ENCODE measurements at regions not wholly inside any gene's neighbourhood (a gene's known extent, or its start where the extent isn't known, plus 50 kb on each side); places are given as distances from the start of the nearest gene placed in this dataset.

DNA sequence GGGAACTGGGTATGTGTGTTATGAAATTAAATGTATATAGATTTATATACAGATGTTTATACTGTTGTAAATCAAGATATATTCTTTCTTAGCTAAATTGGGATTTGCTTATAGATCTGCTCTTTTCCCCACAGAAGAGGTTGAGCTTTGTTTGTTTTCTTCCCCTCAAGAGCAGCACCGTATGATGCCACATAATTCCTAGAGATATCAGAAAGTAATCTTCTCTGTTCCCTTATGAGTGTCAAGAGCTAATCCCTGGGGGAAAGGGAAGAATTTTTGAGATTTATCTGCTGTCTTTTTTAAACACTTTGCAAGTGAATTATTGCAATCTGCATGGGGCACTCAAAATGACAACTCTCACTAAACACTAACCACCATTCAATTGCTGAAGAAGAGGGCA is 68.7 kb upstream of the SP4 start:
- no peak for TF ChIP-seq CTCF (IDR thresholded peaks at IDR 0.05; ENCODE audit: poor library complexity)
- no peak for TF ChIP-seq EZH2 (IDR thresholded peaks at IDR 0.05; ENCODE audit: borderline replicate concordance)
